ENCODE measurements at regions not wholly inside any gene's neighbourhood (a gene's known extent, or its start where the extent isn't known, plus 50 kb on each side); places are given as distances from the start of the nearest gene placed in this dataset.
"Not testable (repeated sequence)": the region's sequence is repeated elsewhere in the genome, so short reads cannot be mapped to it uniquely, and the experiment has no call there.

DNA sequence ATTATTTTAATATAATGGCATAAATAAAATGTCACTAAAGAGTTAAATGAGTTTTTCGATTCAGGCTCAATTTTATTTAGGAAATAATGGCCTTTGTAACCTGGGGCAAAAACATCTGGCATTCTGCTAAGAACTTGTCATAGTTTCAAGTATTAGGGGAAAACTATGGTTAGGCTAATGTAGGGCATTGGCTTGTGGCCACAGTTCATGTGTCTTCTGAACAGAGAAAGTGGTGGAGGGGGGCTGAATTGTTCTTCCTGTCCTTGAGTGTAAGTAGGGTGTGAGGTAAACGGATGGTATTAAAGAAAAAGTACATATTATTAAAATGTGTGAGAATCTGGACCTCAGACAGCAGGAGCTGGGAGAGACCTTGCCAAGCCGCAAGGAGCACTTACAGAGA, 69.1 kb upstream of the KLF14 start:
- TF ChIP-seq, protein P1, sequence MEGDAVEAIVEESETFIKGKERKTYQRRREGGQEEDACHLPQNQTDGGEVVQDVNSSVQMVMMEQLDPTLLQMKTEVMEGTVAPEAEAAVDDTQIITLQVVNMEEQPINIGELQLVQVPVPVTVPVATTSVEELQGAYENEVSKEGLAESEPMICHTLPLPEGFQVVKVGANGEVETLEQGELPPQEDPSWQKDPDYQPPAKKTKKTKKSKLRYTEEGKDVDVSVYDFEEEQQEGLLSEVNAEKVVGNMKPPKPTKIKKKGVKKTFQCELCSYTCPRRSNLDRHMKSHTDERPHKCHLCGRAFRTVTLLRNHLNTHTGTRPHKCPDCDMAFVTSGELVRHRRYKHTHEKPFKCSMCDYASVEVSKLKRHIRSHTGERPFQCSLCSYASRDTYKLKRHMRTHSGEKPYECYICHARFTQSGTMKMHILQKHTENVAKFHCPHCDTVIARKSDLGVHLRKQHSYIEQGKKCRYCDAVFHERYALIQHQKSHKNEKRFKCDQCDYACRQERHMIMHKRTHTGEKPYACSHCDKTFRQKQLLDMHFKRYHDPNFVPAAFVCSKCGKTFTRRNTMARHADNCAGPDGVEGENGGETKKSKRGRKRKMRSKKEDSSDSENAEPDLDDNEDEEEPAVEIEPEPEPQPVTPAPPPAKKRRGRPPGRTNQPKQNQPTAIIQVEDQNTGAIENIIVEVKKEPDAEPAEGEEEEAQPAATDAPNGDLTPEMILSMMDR (IDR thresholded peaks at IDR 0.05; ENCODE audit: extremely low read depth, low read depth, low read length): no peak
- DNase-seq (ENCODE audit: insufficient read length, low spot score, missing footprints): no peak
- Histone ChIP-seq H3K4me1 (ENCODE audit: insufficient read depth, low read length) (no peaks in the 10 kb centered on the region), H2AFZ (ENCODE audit: low read length) (no peak overlapping the region), H3K27me3 (ENCODE audit: insufficient read depth, low read length) (peaks cover 8% of the 10 kb centered on the region), H3K9me3 (ENCODE audit: low read depth, low read length) (no peaks in the 10 kb centered on the region), H3K27ac (ENCODE audit: low read depth, low read length) (no peak overlapping the region), H3K79me2 (ENCODE audit: insufficient read depth, low read length) (no peaks in the 10 kb centered on the region), H3K4me2 (ENCODE audit: insufficient read depth, low read length) (no peak overlapping the region), H4K20me1 (ENCODE audit: insufficient read depth, low read length) (no peaks in the 10 kb centered on the region), H3K36me3 (ENCODE audit: insufficient read depth, low read length) (no peaks in the 10 kb centered on the region), H3K4me3 (ENCODE audit: insufficient read depth, low read length) (no peak overlapping the region)

DNA sequence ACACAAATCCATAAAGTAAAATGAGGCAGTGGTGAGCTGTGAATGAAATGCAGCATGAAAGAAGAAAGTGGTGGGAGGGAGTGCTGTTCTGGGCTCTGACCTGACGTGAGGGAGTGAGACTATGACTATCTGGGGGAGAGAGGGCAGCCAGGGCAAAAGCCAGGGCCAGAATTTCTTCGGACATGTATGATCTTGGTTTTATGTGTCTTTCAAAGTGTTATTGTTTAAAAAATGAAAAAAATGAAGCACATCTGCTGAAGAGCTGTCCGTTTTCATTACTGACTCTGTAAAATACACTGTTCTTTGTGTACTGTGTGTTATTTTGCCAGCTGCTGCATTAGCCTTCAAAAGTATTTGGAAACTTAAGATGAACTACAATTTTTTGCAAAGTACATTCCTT, 70.2 kb upstream of the KLF14 start:
- H3K79me2 ChIP-seq (ENCODE audit: insufficient read depth, low read length): no peaks in the 10 kb centered on the region
- no peaks in the 10 kb centered on the region for H4K20me1 ChIP-seq (ENCODE audit: insufficient read depth, low read length)
- H3K4me3 ChIP-seq (ENCODE audit: insufficient read depth, low read length): no peak overlapping the region
- H3K36me3 ChIP-seq (ENCODE audit: insufficient read depth, low read length): no peaks in the 10 kb centered on the region
- TF ChIP-seq, protein P1 (IDR thresholded peaks at IDR 0.05; ENCODE audit: extremely low read depth, low read depth, low read length): no peak
- DNase-seq (ENCODE audit: insufficient read length, low spot score, missing footprints): peak; percentile 47
- H3K27ac ChIP-seq (ENCODE audit: low read depth, low read length): no peak overlapping the region
- peak overlapping the region; percentile 35 for H2AFZ ChIP-seq (ENCODE audit: low read length)
- peaks cover 8% of the 10 kb centered on the region for H3K27me3 ChIP-seq (ENCODE audit: insufficient read depth, low read length)
- H3K9me3 ChIP-seq (ENCODE audit: low read depth, low read length): no peaks in the 10 kb centered on the region
- H3K4me1 ChIP-seq (ENCODE audit: insufficient read depth, low read length): no peaks in the 10 kb centered on the region
- H3K4me2 ChIP-seq (ENCODE audit: insufficient read depth, low read length): no peak overlapping the region

DNA sequence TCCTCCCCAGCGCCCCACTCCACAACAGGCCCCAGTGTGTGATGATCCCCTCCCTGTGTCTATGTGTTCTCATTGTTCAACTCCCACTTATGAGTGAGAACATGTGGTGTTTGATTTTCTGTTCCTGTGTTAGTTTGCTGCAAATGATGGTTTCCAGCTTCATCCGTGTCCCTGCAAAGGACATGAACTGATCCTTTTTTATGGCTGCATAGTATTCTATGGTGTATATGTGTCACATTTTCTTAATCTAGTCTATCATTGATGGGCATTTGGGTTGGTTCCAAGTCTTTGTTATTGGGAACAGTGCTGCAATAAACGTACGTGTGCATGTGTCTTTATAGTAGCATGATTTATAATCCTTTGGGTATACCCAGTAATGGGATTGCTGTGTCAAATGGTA, 78.8 kb upstream of the KLF14 start:
- not testable (repeated sequence) for H3K36me3 ChIP-seq (ENCODE audit: insufficient read depth, low read length); DNase-seq (ENCODE audit: insufficient read length, low spot score, missing footprints); H3K27ac ChIP-seq (ENCODE audit: low read depth, low read length); H3K4me3 ChIP-seq (ENCODE audit: insufficient read depth, low read length); H3K9me3 ChIP-seq (ENCODE audit: low read depth, low read length); H3K4me1 ChIP-seq (ENCODE audit: insufficient read depth, low read length); H2AFZ ChIP-seq (ENCODE audit: low read length); H4K20me1 ChIP-seq (ENCODE audit: insufficient read depth, low read length); H3K79me2 ChIP-seq (ENCODE audit: insufficient read depth, low read length); H3K27me3 ChIP-seq (ENCODE audit: insufficient read depth, low read length); H3K4me2 ChIP-seq (ENCODE audit: insufficient read depth, low read length)

DNA sequence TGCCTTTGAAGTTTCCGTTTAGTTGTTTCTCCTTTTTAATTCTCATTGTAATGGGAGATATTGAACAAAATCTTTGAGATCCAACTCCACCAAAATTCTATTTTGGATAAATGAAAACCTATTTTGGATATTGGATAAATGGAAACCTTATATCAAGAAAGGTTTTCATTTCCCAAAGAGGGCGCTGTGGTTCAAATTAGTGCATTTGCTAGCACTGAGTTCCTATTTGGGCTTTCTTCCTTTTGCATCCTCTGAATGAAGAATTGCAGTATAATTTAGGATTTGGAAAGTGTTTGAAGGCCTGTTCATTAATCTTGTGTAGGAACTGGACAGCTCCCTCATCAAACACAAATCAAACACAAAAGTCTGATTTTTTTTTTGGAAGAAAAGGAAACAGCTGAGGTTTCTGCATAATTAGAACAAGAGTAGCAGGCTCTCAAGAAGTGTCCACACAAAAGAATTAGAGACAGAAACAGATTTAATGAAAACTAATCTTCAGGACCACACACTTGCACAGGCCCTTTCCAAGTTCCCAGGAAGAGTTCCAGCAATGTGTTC, 80.8 kb upstream of the KLF14 start:
- H3K9me3 ChIP-seq (ENCODE audit: low read depth, low read length): no peaks in the 10 kb centered on the region
- H3K27ac ChIP-seq (ENCODE audit: low read depth, low read length): no peak overlapping the region
- H3K27me3 ChIP-seq (ENCODE audit: insufficient read depth, low read length): no peaks in the 10 kb centered on the region
- H2AFZ ChIP-seq (ENCODE audit: low read length): no peak overlapping the region
- no peaks in the 10 kb centered on the region for H4K20me1 ChIP-seq (ENCODE audit: insufficient read depth, low read length)
- no peak for DNase-seq (ENCODE audit: insufficient read length, low spot score, missing footprints)
- no peak overlapping the region for H3K4me3 ChIP-seq (ENCODE audit: insufficient read depth, low read length)
- no peaks in the 10 kb centered on the region for H3K36me3 ChIP-seq (ENCODE audit: insufficient read depth, low read length)
- H3K79me2 ChIP-seq (ENCODE audit: insufficient read depth, low read length): no peaks in the 10 kb centered on the region
- no peaks in the 10 kb centered on the region for H3K4me1 ChIP-seq (ENCODE audit: insufficient read depth, low read length)
- TF ChIP-seq, protein P1 (IDR thresholded peaks at IDR 0.05; ENCODE audit: extremely low read depth, low read depth, low read length): peak; percentile 72
- no peak overlapping the region for H3K4me2 ChIP-seq (ENCODE audit: insufficient read depth, low read length)
